HCT116 (cell line): ENCODE measurements at regions not wholly inside any gene's neighbourhood (a gene's known extent, or its start where the extent isn't known, plus 50 kb on each side); places are given as distances from the start of the nearest gene placed in this dataset.

Experiments used
- CEBPB ChIP-seq: IDR thresholded peaks from 2 replicates; pipeline ENCODE4 v1.6.1; 2012; ENCODE audit warnings: low read depth
- CTCF ChIP-seq, 3 experiments: fragments of 200-600 bp in 1 of 3; sonication (generic) in 1 of 3; IDR thresholded peaks in 2 of 3; conservative IDR thresholded peaks in 1 of 3; 2 replicates each; pipeline ENCODE4 v1.5.1; 2012 to 2017; ENCODE audit warnings: low read depth in 2 of 3, low read length in 2 of 3, antibody characterized with exemption in 1 of 3, borderline replicate concordance in 1 of 3, control low read depth in 1 of 3, mild to moderate bottlenecking in 1 of 3, mixed read lengths in 1 of 3, mixed run types in 1 of 3, moderate library complexity in 1 of 3; ENCODE audit not compliant: insufficient read depth in 1 of 3
- ELF1 ChIP-seq: IDR thresholded peaks from 2 replicates; pipeline ENCODE4 v1.6.1; 2012; ENCODE audit warnings: low read depth, borderline replicate concordance
- EZH2 ChIP-seq: fragments of 200-600 bp; sonication (generic); IDR thresholded peaks from 2 replicates; pipeline ENCODE4 v1.6.1; 2017; ENCODE audit warnings: antibody characterized with exemption, mixed run types
- POLR2A ChIP-seq: IDR thresholded peaks from 2 replicates; pipeline ENCODE4 v1.7.0; 2011; ENCODE audit warnings: borderline replicate concordance; ENCODE audit not compliant: insufficient read depth, insufficient read length; ENCODE audit errors: extremely low read depth
- POLR2AphosphoS5 ChIP-seq: IDR thresholded peaks from 2 replicates; pipeline ENCODE4 v1.6.1; 2011; ENCODE audit warnings: mild to moderate bottlenecking, low read depth, low read length, moderate library complexity
- SIN3A ChIP-seq: IDR thresholded peaks from 2 replicates; pipeline ENCODE4 v1.6.1; 2012; ENCODE audit warnings: low read depth
- TF ChIP-seq, protein P1 (sequence below): IDR thresholded peaks from 2 replicates; pipeline ENCODE4 v1.6.1; 2012

- TF ChIP-seq CEBPB (no peak), CTCF (IDR thresholded peaks at IDR 0.05 in 2 of 3, conservative IDR thresholded peaks at IDR 0.05 in 1 of 3; ENCODE audit: borderline replicate concordance in 1 of 3, insufficient read depth in 1 of 3, low read depth in 2 of 3, low read length in 2 of 3) (no peak), POLR2AphosphoS5 (no peak), POLR2A (no peak), EZH2 (no peak), ELF1 (no peak), SIN3A (no peak)
- TF ChIP-seq, protein P1, sequence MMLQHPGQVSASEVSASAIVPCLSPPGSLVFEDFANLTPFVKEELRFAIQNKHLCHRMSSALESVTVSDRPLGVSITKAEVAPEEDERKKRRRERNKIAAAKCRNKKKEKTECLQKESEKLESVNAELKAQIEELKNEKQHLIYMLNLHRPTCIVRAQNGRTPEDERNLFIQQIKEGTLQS, result no peak
These were observed 616.7 kb downstream of the MCTP2 start for GRCh38 chr15:94848054-94848453.
